Spleen (tissue), 7 donors: ENCODE measurements at regions not wholly inside any gene's neighbourhood (a gene's known extent, or its start where the extent isn't known, plus 50 kb on each side); places are given as distances from the start of the nearest gene placed in this dataset.

Experiments used
- CTCF ChIP-seq, 11 experiments: fragments of 200-600 bp in 7 of 11; fragments of 450-650 bp in 4 of 11; sonication (generic) in 4 of 11; IDR thresholded peaks in 8 of 11; conservative IDR thresholded peaks in 3 of 11; 1 replicate in 7 of 11; 2 replicates in 4 of 11; pipeline versions ENCODE4 v1.4.0 to v1.8.0; 2016 to 2021; ENCODE audit warnings: antibody characterized with exemption in 11 of 11, inconsistent platforms in 4 of 11, mild to moderate bottlenecking in 1 of 11
- POLR2A ChIP-seq, 3 donors: fragments of 450-650 bp; IDR thresholded peaks; one replicate each; pipeline ENCODE4 v1.5.1; 2017; ENCODE audit warnings: antibody characterized with exemption in 3 of 3, mild to moderate bottlenecking in 1 of 3
- POLR2AphosphoS5 ChIP-seq, 3 donors: sonication (generic); formaldehyde crosslinking; IDR thresholded peaks; one replicate each; pipeline ENCODE4 v1.5.1; 2017; ENCODE audit warnings: antibody characterized with exemption in 3 of 3
- donor health status: DM: no; HTN: no; CAD: no; lungs with moderate emphysema.
- donor health status: DM: no; HTN: no; CAD: no.
- donor health status: DM: no; HTN: no; CAD: no.

GRCh38 chr20:40230486-40230885 lies 458.6 kb downstream of the MAFB start:
- no peak for TF ChIP-seq CTCF (IDR thresholded peaks at IDR 0.05 in 8 of 11, conservative IDR thresholded peaks at IDR 0.05 in 3 of 11)
- TF ChIP-seq POLR2A (IDR thresholded peaks at IDR 0.05): no peak
- no peak for TF ChIP-seq POLR2AphosphoS5 (IDR thresholded peaks at IDR 0.05)
